ENCODE measurements at regions not wholly inside any gene's neighbourhood (a gene's known extent, or its start where the extent isn't known, plus 50 kb on each side); places are given as distances from the start of the nearest gene placed in this dataset.

DNA sequence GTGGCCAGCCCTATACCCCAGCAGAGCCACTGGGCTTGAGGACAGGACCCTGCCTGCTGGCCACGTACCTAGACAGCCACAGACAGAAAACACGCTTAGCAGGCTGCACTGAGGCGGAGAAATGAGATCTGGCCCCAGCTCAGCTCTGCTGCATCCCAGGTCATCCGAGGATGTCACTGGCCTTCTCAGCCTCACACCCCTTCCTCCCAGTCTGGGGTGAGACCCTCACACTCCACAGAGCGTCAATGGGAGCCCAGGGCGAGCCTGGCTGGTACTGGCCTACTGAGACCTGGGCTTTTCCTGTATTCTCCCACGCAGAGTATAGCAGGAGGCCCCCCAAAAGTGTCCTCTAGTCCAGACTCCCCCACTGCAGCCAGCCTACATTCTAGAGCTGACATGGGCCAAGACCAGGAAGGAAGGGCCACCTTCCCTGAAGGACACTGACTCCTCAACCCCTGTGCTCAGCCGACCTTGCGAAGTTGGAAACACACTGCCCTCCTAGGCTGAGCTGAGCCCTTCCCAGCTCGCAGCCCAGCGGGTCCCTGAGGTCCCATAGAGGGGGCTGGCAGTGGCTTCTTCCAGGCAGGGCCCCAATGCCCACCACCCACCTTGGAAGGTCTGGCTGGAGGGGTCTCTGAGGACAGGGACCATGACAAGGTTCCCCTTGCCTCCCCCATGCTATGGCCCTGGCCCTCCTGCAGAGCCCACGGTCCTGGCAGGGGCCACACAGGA lies 65.9 kb upstream of the LINC01488 start:
- DNase-seq = no peak

DNA sequence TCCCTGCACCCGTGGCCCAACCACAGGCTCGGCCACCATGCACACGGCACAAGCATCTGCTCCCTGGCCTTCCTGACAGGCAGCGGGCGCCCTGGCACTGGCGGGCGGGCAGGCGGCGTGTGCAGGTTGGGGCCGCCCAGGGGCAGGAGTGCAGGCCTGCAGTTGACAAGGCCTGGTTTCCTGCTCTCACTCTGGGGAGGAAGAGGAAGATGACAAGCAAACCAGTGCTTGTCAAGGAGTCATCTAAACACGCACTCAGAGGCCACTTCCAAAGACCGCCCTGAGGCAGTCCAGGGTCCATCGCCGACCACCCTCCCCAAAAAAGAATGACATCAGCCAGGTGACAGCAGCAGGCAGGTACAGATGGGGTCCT lies 65.3 kb upstream of the LINC01488 start:
- no peak for DNase-seq

DNA sequence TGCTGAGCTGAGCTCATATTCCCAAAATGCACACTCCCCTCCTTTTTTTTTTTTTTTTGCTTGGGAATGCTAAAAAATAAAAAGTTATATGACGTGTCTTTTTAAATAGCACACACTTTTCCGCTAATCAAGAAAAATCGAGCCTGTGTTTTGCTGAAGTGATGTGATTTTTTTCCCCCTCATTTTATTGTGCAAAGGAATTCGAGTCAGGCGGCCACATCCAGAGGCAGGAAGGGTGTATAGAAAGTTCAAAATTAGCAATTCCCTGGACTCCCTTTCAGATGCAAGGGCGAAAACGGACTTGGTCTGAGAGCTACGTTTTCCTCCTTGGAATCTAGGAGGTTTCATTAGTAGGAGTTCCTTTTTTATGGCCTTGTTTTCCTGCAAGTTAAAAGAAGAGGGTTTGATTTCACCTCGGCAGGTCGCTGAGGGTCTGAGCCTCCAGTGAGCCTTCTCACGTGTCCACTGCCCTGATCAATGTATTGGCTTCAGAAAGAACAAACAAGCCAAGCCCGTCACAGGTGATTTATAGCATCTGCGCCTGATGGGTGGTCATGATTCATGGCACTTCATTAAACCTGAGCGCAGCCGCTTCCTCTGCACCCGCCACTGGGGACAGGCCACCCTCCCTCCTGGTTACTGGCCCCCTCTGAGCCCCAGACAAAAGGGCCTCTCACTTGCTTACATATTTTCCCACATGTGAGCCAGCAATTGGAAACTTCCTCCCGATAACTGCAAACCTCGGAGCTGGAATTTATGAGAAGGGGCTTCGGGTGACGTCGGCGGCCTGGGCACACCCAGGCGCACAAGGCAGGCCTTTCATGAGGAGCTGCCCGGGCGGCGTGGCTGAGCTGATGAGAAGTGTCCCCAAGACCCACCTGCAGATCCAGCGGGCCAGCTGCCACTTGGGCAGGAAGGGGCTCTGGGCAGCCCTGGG lies 64.4 kb upstream of the LINC01488 start:
- DNase-seq = no peak

DNA sequence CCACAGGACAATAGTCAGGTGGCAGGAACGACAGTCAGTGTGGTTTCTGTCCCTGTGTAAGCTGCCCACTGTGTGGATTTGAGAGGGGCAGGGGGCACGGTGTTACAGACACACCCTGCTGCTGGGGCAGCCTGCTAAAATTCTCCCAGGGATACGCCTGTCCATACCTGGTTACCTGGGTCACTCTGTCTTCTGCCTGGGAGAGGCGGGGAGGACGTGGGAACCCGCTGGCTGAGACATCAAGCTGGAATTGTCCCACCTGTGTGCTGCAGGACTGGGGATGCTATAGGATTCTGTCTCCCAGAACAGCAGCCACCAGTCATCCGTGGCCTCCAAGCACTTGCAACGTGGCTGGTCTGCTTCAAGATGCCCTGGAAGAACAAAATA lies 63.8 kb upstream of the LINC01488 start:
- DNase-seq = no peak

DNA sequence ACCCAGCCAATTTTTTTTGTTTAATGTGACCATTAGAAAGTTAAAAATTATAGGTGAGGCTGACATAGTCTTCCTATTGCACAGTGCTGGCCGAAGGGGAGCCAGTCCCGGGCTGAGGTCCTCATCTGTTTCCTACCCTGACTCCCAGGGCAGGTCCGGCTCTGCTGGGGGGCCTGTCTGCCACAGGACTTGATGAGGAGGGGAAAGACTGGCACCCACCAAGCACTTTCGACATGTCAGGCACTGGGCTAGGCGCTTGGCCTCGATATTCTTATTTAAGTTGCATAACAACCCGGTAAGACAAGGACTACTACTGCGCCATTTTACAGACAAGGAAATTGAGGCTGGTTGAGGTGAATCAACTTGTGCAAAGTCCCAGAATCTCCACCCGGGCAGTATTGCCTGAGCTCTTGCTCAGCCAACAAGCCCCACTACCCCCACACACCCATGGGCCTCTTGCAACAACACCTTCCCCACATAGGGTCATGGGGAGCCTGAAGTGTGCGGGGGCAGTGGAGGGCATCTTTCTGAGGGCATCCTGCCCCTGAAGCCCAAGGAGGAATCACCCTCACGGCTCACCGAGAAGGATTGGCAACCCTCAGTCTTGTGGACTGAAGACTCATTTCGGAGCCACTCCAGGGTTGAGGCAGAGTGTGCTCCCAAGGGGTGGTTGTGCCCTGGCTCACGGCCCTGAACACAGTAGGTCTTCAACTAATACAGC lies 62.7 kb upstream of the LINC01488 start:
- no peak for DNase-seq

DNA sequence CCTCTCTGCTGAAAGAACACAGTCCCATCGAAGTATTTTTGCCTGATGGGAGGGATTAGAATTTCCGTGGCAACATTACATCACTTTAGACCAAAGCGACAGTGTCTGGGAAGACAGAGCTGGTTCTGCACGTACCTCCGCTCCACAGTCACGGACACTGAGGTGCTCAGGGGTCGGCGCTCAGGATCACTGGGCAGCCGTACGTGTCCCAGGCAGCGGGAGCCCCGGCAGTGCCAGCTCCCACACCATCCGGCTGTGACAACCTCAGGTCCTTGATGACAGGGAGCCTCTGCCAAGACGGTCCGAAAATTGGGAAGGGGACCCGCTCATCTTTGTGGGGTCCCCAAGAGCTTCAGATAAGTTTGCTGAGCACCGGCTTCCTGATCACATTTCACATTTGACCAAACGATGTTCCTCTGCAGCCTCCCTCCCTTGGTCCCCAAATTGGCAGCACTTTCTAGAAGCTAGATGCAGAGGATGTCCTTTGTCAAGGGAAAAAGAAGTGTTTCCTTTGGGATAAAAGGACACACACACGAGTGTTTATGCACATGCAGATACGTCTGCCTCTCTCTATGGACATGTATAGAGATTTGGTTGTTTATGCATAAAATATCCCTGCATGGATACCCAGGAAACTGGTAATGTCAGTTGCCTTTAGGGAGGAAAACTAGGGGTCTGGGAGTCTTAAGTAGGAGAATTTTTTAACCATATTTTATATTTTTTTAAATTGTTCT lies 61.6 kb upstream of the LINC01488 start:
- DNase-seq = no peak

DNA sequence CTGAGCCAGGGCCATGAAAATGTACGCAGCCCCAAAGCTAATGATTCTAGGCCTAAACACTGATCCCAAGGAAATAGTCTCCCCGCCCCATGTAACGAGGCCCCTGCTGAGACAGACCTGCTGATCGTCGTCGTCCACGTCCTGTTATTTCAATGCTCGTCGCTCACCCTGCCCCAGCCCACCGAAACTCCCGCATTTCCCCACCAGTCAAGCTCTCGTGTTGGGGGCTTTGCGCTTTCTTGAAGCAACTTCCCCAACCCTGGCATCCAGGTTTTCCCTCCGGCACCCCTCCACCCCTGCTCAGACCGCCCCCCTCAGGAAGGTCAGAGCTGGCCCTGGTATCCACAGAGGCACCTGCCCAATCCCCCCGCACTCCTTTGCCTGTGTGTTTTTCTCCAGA lies 58.8 kb upstream of the LINC01488 start:
- DNase-seq = no peak

DNA sequence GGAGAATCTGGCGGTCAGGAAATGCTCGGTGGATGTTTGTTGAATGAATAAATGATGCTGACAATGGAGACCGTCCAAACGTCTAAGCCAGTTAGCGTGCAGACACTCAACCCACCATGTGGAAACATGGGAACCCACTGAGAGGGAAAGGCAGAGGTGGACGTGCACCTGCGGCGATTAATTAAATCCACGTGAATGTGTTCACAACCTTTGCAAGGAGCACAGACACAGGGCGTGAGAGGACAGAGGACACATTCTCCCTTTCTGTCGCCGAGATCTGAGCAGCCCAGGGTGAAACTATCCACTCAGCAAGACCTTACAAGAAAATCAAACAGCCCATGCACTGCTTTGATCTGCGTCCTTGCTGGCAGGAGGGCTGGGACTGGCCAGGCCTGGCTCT lies 58.3 kb upstream of the LINC01488 start:
- no peak for DNase-seq

DNA sequence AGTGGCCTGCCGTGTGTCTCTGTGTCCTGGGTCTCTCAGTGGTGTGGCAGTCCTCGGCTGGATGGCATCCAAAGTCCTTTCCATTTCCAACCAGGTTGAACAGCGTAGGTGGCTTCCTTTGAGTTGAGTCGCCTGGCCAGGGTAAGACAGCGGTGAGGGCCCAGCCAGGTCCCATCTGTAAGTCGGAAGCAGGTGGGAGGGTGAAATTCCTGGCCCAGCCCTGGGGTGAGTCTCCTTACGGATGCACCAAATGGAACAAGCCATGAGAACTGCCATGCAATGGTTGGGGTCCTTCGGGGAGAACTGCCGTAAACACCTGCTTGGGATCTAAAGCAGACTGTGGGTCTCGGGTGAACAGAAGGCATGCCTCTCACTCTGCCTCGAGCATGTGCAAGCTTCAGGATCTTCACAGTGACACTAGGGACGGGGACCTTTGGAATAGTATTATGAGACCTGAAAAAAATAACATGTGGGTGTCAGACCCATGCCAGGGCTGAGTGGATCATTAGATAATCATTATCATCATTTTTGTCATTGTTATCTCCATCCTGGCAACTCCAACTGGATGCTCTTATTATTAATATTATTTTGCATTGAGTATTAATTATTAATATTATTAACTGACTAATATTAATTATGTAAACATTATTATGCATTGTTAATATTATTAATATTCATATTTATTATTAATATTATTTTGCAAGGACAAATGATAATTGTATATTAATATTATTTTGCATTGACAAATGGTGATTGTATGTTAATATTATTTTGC lies 57.7 kb upstream of the LINC01488 start:
- no peak for DNase-seq

DNA sequence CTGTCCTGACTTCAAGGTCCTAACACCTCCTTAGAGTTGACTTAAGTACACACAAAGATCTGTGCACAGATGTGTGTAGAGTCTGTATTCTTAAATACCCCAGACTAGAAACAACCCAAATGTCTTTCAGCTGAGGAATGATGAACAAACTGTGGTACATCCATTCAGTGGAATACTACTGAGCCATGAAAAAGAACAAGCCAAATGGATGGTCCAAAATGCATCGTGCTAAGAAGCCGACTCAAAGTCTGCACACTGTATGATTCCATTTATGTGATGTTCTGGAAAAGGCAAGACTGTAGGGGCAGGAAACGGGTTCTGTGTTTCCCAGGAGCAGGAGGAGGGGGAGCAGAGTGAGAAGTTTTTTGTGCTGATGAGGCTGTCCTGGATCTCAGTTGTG lies 56.7 kb upstream of the LINC01488 start:
- DNase-seq = no peak

DNA sequence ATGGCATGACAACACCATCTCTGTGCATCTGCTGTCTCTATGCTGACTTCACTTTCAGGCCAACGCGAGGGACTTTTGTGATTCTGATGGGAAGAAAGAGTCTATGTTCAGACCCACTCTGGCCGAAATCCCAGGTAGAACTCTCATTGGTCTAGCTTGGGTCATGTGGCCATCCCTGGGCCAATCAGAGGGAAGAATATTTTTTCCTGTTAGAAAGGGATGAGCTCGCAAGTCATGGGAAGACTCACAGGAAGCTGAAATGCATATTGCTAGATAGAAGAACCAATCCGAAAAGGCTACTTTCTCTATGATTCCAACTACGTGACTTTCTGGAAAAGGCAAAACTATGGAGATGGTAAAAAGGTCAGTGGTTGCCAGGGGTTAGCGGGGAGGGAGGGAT lies 56.0 kb upstream of the LINC01488 start:
- DNase-seq = no peak

DNA sequence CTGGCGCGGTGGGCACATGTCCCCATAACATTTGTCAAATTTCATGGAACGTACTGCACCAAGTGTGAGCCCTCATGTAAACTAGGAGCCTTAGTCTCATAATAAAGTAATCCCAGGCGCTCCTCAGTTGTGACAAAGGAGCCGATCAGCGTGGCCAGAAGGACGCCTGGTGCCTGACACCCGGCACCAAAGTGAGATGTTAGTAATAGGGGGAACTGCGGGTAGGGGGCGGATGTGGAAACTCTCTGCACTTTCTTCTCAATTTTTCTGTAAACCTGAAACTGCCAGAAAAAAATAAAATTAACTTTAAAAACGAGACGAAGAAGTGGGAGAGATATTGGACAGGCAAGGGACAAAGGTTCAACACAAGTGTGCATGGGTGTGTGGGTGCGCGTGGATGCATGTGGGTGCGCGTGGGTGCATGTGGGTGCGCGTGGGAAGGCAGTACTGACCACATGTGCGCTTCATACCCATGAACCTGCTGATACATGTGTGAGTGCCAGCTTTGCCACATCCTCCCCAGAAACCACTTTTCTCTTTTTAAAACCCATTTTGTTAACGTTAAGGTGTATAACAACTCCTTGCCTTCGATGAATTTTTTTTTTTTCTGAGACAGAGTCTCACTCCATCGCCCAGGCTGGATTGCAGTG lies 55.4 kb upstream of the LINC01488 start:
- no peak for DNase-seq

DNA sequence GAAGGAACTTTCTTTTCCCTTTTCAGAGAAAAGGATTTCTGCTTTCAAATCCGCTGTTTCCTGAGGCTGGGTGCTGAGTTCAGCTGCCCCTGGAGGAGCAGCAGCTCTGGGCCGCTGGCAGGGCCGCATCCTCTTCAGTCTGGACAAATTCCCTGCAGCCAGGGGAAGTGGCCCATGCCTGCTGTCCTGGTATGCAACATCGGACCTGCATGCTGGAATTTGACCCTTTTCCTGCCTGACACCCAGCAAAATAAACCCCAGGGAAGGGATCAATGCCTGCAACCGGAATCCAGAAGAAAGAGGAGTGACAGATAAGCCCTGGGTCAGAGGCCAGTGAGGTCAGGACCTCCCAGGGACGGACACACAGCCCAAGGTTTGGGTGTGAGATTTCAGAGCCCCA lies 54.1 kb upstream of the LINC01488 start:
- DNase-seq = no peak

DNA sequence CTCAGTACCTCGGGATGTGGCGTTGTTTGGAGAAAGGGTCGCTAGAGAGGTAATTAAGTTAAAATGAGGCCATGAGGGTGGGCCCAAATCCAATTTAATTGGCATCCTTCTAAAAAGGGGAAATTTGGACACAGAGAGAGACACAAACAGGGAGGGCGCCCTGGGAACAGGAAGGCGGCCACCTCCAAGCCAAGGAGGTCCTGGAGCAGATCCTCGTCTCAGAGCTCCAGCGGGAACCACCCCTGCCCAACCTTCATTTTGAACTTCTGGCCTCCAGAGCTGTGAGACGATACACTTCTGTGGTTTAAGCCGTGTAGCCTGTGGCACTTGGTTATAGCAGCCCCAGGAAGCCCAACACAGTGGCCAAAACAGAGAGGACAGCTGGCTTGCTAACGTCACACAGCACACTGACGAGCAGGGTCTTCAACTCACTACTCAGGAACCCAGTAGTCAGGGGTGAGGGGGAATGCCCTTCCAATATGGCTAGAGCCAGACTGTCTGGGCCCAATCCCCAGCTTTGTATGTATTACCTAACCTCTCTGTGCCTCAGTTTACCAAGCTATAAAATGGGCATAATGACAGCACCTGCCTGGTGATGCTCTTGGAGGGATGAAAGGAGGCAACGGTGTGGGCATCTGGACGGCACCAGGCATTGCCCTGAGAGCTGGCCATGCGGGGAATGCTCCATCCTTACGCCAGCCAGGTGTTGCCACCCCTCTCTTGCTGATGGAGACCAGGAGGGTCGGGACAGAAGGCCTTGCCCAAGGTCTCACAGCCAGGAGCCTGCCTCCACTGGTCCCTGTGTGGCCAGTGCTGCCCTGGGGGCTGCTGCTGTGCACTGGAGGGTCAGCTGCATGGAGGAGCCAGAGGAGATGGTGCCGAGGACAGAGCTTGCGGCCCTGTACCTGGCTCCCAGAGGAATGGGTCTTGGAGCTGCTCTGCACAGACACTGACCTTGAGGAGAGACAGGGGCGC lies 53.3 kb upstream of the LINC01488 start:
- DNase-seq = no peak

DNA sequence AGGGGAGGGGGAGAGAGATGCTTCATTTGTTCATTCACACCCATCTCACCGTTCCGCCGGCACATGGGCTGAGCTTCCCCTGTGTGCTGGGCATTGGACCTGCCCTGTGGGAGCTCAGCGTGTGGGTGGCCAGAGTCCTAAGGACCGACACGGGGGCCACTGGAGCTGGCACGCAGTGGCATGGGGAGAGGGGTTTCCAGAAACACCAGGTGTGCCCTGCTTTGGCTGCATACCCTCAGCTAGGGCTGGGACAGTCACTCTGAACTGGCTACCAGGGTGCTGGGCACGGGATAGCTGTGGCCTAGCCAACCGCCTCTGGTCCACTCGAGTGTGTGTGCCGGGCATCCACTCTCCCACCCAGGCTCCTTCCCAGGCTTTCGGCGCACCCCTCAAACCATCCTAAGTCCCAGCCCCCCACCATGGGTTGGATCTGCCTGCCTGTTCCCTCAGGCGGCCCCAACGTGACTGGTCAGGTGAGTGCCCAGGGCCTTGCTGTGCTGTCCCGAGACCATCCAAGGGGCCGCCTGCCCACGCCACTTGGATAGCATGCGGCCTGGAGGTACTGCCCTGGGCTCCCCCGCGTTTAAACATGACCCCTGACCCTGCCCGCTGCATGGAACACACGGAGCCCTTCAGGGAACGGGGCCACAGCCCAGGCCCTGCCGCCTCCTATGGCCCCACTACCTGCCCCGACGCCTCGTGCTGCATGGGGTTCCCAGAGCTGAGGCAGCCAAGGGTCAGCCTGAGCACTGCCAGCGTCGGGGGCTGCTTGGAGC lies 51.6 kb upstream of the LINC01488 start:
- DNase-seq = no peak

DNA sequence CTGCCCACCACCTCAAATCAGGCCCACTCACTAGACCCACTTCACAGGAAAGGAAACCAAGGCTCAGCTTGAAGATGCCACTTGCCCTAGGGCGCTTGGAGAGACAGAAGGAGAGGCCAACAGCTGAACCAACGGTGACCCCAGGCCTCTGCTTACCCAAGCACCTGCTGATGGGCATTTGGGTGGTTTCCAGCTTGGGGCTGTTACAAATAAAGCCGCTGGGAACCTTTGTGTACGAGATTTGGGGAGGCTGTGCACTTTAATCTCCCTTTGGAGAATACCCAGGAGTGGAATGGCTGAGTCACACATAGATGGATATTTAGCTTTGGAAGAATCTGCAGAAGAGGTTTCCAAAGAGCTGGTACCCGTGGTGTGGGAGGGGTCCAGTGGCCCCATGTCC lies 50.9 kb upstream of the LINC01488 start:
- DNase-seq = no peak

DNA sequence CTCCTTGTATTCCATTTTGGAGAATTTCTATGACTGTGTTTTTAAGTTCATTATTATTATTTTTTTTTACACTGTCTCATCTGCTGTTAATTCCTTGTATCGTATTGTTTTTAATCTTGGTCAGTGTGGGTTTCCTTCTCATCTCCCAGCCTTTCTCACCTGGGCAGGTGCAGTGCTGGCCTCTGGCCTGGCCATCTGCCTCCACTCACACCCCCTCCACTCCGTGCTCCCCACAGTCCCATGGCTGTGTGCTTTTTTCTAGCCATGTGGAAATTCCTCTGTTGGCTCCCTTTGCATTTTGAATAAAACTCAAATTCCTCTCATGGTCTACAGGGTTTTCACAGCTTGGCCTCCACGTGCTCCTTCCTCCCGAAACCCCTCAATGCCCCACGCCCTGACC lies 50.3 kb upstream of the LINC01488 start:
- no peak for DNase-seq

Data from NCI-H187 (cell line).